ENCODE measurements at regions not wholly inside any gene's neighbourhood (a gene's known extent, or its start where the extent isn't known, plus 50 kb on each side); places are given as distances from the start of the nearest gene placed in this dataset.

DNA sequence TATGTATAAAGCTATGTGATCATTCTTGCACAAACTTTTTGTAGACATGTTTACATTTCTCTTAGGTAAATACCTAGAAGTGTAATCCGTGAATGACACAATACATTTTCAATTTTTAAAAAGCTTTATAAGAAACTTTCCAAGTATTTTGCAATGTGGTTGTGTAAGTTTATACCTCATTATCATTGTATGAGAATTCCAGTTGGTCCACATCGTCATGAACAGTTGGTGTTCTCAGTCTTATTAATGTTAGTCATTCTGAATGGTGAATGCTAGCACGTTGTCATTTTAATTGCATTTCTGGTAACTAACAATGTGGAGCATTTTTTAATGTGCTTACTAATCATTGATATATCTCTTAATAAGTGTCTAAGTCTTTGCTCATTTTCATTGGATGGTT, 116.5 kb upstream of the F13A1 start:
- Histone ChIP-seq H2AFZ (ENCODE audit: low read depth) (no peak overlapping the region), H4K20me1 (ENCODE audit: insufficient read depth) (no peaks in the 10 kb centered on the region), H3K79me2 (ENCODE audit: insufficient read depth, low read depth) (no peaks in the 10 kb centered on the region), H3K9ac (no peak overlapping the region), H3K4me3 (IDR thresholded peaks at IDR 0.05; ENCODE audit: insufficient read depth, low read depth, low read length) (no peak overlapping the region), H3K27me3 (ENCODE audit: insufficient read depth, low read depth) (no peaks in the 10 kb centered on the region), H3K4me1 (ENCODE audit: low read depth, poor library complexity, severe bottlenecking) (no peaks in the 10 kb centered on the region), H3K36me3 (ENCODE audit: insufficient read depth) (no peaks in the 10 kb centered on the region), H3K4me2 (no peak overlapping the region), H3K27ac (no peak overlapping the region)
- TF ChIP-seq, protein P1, sequence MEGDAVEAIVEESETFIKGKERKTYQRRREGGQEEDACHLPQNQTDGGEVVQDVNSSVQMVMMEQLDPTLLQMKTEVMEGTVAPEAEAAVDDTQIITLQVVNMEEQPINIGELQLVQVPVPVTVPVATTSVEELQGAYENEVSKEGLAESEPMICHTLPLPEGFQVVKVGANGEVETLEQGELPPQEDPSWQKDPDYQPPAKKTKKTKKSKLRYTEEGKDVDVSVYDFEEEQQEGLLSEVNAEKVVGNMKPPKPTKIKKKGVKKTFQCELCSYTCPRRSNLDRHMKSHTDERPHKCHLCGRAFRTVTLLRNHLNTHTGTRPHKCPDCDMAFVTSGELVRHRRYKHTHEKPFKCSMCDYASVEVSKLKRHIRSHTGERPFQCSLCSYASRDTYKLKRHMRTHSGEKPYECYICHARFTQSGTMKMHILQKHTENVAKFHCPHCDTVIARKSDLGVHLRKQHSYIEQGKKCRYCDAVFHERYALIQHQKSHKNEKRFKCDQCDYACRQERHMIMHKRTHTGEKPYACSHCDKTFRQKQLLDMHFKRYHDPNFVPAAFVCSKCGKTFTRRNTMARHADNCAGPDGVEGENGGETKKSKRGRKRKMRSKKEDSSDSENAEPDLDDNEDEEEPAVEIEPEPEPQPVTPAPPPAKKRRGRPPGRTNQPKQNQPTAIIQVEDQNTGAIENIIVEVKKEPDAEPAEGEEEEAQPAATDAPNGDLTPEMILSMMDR (conservative IDR thresholded peaks at IDR 0.05; ENCODE audit: low read depth, low read length) = no peak

GRCh38 chr6:6438286-6438685, 117.8 kb upstream of the F13A1 start:
- Histone ChIP-seq H3K27me3 (ENCODE audit: insufficient read depth, low read depth) (no peaks in the 10 kb centered on the region), H2AFZ (ENCODE audit: low read depth) (no peak overlapping the region), H4K20me1 (ENCODE audit: insufficient read depth) (no peaks in the 10 kb centered on the region), H3K9ac (no peak overlapping the region), H3K4me3 (IDR thresholded peaks at IDR 0.05; ENCODE audit: insufficient read depth, low read depth, low read length) (no peak overlapping the region), H3K4me1 (ENCODE audit: low read depth, poor library complexity, severe bottlenecking) (no peaks in the 10 kb centered on the region), H3K36me3 (ENCODE audit: insufficient read depth) (no peaks in the 10 kb centered on the region), H3K27ac (no peak overlapping the region), H3K79me2 (ENCODE audit: insufficient read depth, low read depth) (no peaks in the 10 kb centered on the region), H3K4me2 (no peak overlapping the region)
- TF ChIP-seq, protein P1 (conservative IDR thresholded peaks at IDR 0.05; ENCODE audit: low read depth, low read length) = no peak

DNA sequence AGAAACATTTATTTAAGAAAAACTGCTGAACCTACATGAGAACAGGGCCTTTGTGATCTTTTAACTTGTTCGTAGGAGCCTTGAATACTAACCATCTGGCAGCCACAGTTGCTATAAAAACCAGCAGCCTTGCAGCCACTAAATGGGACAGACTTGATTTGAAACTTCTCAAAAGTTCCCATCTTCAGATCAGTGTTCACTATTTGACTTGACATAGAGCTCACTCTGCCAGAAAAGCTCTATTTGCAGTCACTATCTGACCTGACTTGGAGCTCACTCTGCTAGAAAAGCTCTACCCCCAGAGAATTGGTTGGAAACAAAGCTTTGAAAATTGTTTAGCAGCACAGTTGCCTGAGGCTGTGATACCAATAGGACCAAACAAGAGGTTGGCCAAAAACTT, 119.3 kb upstream of the F13A1 start:
- Histone ChIP-seq H2AFZ (ENCODE audit: low read depth) (no peak overlapping the region), H3K27me3 (ENCODE audit: insufficient read depth, low read depth) (no peaks in the 10 kb centered on the region), H3K9ac (no peak overlapping the region), H3K4me3 (IDR thresholded peaks at IDR 0.05; ENCODE audit: insufficient read depth, low read depth, low read length) (no peak overlapping the region), H3K27ac (no peak overlapping the region), H3K4me2 (no peak overlapping the region), H4K20me1 (ENCODE audit: insufficient read depth) (no peaks in the 10 kb centered on the region), H3K79me2 (ENCODE audit: insufficient read depth, low read depth) (no peaks in the 10 kb centered on the region), H3K36me3 (ENCODE audit: insufficient read depth) (no peaks in the 10 kb centered on the region), H3K4me1 (ENCODE audit: low read depth, poor library complexity, severe bottlenecking) (no peaks in the 10 kb centered on the region)
- TF ChIP-seq, protein P1 (conservative IDR thresholded peaks at IDR 0.05; ENCODE audit: low read depth, low read length) = no peak

- Histone ChIP-seq H3K4me1 (ENCODE audit: low read depth, poor library complexity, severe bottlenecking) (peaks cover 10% of the 10 kb centered on the region), H4K20me1 (ENCODE audit: insufficient read depth) (no peaks in the 10 kb centered on the region), H2AFZ (ENCODE audit: low read depth) (no peak overlapping the region), H3K4me3 (IDR thresholded peaks at IDR 0.05; ENCODE audit: insufficient read depth, low read depth, low read length) (no peak overlapping the region), H3K4me2 (no peak overlapping the region), H3K27me3 (ENCODE audit: insufficient read depth, low read depth) (no peaks in the 10 kb centered on the region), H3K36me3 (ENCODE audit: insufficient read depth) (no peaks in the 10 kb centered on the region), H3K79me2 (ENCODE audit: insufficient read depth, low read depth) (no peaks in the 10 kb centered on the region), H3K27ac (no peak overlapping the region), H3K9ac (no peak overlapping the region)
- TF ChIP-seq, protein P1 (conservative IDR thresholded peaks at IDR 0.05; ENCODE audit: low read depth, low read length) = no peak
These were observed 131.5 kb upstream of the F13A1 start for GRCh38 chr6:6452002-6452401.
